Astrocyte of the spinal cord (primary cell): ENCODE measurements at regions not wholly inside any gene's neighbourhood (a gene's known extent, or its start where the extent isn't known, plus 50 kb on each side); places are given as distances from the start of the nearest gene placed in this dataset.
A peak's percentile ranks its signal among the peaks of the same experiment; 100 is the strongest.

Source experiments
- DNase-seq: peaks from one replicate; pipeline ENCODE4 v3.0.0; 2011; ENCODE audit warnings: low read depth, low spot score
- H3K4me3 ChIP-seq: 2 replicates; pipeline ENCODE4 v1.5.1; 2011; ENCODE audit warnings: low read depth, mild to moderate bottlenecking, low read length, moderate library complexity
- in situ Hi-C: cut with HindIII; loops from 2 replicates; pipeline ENCODE4 v1.10.0; 2017; ENCODE audit warnings: low sequenced_read_pairs
- TF ChIP-seq, protein P1 (sequence below): IDR thresholded peaks from 2 replicates; pipeline ENCODE4 v1.5.1; 2012; ENCODE audit warnings: low read depth, mild to moderate bottlenecking, low read length, inconsistent platforms

DNA sequence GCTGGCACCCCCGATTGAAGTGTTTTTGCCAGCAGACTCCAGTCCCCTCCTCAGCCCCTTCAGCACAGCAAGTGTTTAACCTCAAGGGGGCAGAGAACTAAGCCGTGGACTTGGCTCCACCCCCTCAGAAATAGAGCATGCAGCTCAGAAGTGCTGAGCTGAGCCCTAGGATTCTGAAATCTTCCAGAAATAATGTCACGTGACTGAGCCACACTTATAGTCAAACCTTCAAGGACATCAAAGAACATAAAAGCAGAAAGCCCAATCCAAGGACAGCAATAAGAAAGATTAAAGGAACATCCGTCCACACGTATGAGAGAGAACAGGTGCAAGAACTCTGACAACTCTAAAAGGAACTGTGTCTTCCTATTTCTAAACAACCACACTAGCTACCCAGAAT, 317.7 kb upstream of the LRFN5 start:
- in situ Hi-C loops = no loop called here
- no peak overlapping the region for H3K4me3 ChIP-seq
- DNase-seq = no peak
- TF ChIP-seq, protein P1, sequence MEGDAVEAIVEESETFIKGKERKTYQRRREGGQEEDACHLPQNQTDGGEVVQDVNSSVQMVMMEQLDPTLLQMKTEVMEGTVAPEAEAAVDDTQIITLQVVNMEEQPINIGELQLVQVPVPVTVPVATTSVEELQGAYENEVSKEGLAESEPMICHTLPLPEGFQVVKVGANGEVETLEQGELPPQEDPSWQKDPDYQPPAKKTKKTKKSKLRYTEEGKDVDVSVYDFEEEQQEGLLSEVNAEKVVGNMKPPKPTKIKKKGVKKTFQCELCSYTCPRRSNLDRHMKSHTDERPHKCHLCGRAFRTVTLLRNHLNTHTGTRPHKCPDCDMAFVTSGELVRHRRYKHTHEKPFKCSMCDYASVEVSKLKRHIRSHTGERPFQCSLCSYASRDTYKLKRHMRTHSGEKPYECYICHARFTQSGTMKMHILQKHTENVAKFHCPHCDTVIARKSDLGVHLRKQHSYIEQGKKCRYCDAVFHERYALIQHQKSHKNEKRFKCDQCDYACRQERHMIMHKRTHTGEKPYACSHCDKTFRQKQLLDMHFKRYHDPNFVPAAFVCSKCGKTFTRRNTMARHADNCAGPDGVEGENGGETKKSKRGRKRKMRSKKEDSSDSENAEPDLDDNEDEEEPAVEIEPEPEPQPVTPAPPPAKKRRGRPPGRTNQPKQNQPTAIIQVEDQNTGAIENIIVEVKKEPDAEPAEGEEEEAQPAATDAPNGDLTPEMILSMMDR = no peak

DNA sequence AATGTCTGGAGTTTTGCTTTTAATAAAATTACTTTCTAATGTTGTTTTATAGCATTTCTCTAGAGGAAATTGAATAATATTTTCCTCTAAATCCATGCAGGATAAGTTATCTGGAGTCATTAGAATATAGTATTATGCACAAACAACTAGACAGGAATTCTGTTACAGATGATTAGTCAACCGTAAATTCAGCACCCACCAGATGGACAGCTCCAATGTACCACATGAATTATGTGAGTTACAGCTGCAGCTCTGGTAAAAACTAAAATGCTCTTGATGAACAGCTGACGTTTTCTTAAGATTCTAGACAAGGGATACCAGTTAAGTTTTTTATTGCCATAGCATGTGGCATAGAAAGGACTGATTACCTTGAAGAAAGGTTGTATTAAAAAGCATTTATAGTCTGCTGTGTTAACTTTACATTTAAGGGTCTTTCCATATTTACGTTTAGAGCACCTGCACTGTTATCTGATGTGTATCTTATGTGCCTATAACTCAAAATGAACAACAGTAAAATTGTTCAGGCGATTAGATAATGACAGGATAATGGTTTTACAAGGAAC, 321.4 kb upstream of the LRFN5 start:
- in situ Hi-C loops = no loop called here
- H3K4me3 ChIP-seq = no peak overlapping the region
- DNase-seq = peak; percentile 31
- TF ChIP-seq, protein P1 = no peak

DNA sequence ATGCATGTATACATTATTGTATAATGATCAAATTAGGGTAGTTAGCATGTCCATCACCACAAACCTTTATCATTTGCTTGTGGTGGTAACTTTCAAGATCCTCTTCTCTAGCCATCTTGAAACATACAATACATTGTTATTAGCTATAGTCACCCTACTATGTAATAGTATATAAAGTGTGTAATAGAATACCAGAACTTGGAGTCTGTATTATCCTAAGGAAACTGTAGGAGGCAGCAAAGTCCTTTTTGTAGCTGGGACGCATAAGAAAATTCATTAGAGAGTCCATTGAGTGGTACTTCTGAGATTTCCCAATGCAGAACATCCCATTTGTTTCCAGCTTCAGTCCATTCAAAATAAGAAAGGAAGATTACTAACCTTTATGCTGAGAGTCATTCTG, 325.9 kb upstream of the LRFN5 start:
- TF ChIP-seq, protein P1 = peak; percentile 17
- H3K4me3 ChIP-seq = no peak overlapping the region
- in situ Hi-C loops = no loop called here
- DNase-seq = peak; percentile 12

DNA sequence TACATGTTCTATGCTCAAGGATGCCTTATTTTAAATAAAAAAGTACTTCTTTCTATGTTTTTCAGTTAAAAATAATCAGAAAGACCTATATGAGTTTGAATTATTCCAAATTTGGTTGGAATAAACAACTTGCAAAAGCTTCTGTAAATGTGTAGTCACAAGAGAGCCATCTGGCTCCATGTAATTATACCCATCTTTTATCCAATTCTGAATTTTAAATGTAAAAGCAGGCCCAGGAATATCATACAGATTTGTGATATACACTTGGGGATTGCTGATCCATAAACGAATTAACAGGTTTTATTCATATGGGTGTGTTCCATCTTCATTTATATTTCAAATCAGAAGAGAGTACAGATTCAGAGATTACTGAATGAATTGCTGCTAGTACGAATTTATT, 329.2 kb upstream of the LRFN5 start:
- TF ChIP-seq, protein P1 = no peak
- H3K4me3 ChIP-seq = no peak overlapping the region
- no peak for DNase-seq
- in situ Hi-C loops = no loop called here

DNA sequence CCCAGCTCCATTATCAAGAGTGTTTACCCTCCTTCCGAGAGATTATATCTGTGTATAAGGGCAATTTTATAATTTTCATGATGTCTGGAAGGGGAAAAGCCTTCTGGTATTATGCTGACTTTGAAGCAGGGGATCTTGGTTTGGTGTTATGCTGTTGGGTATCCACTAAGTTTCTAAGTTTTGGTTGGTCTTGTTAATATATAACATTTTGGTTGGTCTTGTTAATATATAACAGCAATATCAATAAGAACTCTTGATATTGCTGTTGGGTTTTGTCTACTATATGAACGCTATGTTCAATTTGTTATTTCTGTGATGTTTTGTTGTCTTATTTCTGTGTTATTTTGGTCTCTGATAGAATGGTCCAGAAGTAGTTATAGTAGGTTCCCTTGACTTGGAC, 349.2 kb upstream of the LRFN5 start:
- no peak for DNase-seq
- in situ Hi-C loops = no loop called here
- no peak overlapping the region for H3K4me3 ChIP-seq
- TF ChIP-seq, protein P1 = no peak

DNA sequence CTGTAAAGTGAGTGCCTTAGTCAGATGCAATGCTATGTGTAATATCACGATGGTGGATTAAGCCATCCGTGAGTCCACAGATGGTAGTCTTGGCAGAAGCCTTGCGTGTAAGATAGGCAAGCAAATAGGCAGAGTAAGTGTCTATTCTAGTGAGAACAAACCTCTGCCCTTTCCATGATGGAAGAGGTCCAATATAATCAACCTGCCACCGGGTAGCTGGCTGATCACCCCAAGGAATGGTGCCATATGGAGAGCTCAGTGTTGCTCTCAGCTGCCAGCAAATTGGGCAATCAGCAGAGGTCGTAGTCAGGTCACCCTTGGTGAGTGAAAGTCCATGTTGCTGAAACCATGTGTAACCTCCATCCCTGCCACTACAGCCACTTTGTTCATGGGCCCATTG, 371.2 kb upstream of the LRFN5 start:
- DNase-seq = no peak
- TF ChIP-seq, protein P1 = no peak
- no peak overlapping the region for H3K4me3 ChIP-seq
- in situ Hi-C loops = no loop called here

DNA sequence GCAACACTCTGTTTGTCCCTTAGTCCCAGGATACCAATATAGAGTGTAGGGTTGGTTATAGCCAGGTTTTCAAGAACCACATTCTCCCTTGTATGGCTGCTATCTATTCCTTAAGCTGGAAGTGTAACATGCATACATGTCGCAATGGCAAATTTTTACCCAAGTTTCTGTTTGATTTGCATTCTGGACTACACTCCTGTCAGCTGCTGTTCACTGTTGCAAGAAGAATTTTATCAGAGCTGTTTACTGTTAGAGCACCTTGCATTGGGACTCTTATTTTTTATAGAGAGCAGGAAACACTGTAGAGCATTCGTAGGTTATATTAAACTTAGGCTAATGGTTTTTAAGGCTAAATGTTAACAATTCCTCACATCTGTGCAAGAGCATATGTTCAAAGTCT, 376.0 kb upstream of the LRFN5 start:
- in situ Hi-C loops = no loop called here
- no peak for DNase-seq
- TF ChIP-seq, protein P1 = no peak
- no peak overlapping the region for H3K4me3 ChIP-seq
